Body of pancreas (tissue), 4 donors: ENCODE measurements at regions not wholly inside any gene's neighbourhood (a gene's known extent, or its start where the extent isn't known, plus 50 kb on each side); places are given as distances from the start of the nearest gene placed in this dataset.

Experiments used
- POLR2A ChIP-seq, 3 donors: fragments of 450-650 bp; IDR thresholded peaks; one replicate each; pipeline ENCODE4 v1.6.1; 2016; ENCODE audit warnings: antibody characterized with exemption in 3 of 3, mild to moderate bottlenecking in 2 of 3
- TF ChIP-seq, protein P1 (sequence below), 7 experiments: fragments of 450-650 bp in 4 of 7; fragments of 200-600 bp in 3 of 7; sonication (generic) in 3 of 7; IDR thresholded peaks; one replicate each; pipeline ENCODE4 v1.5.1; 2016 to 2019; ENCODE audit warnings: antibody characterized with exemption in 7 of 7

GRCh38 chr16:8229011-8229520 is 361.2 kb downstream of the TMEM114 start:
- TF ChIP-seq, protein P1, sequence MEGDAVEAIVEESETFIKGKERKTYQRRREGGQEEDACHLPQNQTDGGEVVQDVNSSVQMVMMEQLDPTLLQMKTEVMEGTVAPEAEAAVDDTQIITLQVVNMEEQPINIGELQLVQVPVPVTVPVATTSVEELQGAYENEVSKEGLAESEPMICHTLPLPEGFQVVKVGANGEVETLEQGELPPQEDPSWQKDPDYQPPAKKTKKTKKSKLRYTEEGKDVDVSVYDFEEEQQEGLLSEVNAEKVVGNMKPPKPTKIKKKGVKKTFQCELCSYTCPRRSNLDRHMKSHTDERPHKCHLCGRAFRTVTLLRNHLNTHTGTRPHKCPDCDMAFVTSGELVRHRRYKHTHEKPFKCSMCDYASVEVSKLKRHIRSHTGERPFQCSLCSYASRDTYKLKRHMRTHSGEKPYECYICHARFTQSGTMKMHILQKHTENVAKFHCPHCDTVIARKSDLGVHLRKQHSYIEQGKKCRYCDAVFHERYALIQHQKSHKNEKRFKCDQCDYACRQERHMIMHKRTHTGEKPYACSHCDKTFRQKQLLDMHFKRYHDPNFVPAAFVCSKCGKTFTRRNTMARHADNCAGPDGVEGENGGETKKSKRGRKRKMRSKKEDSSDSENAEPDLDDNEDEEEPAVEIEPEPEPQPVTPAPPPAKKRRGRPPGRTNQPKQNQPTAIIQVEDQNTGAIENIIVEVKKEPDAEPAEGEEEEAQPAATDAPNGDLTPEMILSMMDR (IDR thresholded peaks at IDR 0.05): no peak
- no peak for TF ChIP-seq POLR2A (IDR thresholded peaks at IDR 0.05)
